Thoracic aorta (tissue), 2 donors: ENCODE measurements at regions not wholly inside any gene's neighbourhood (a gene's known extent, or its start where the extent isn't known, plus 50 kb on each side); places are given as distances from the start of the nearest gene placed in this dataset.

Experiments used
- ATAC-seq: fragments of 150-250 bp; one replicate; pipeline ENCODE4 v1.8.0; 2017; ENCODE audit warnings: low read depth; ENCODE audit not compliant: insufficient number of reproducible peaks, low FRiP score
- DNase-seq: peaks from one replicate; pipeline ENCODE4 v3.0.0-alpha.2; 2020; ENCODE audit warnings: low spot score
- H3K27ac ChIP-seq, 2 donors: fragments of 200-600 bp; sonication (generic); 1 replicate in 1 of 2; 2 replicates in 1 of 2; pipeline ENCODE4 v1.5.1; 2016; ENCODE audit warnings: mild to moderate bottlenecking in 2 of 2, moderate library complexity in 2 of 2
- H3K27me3 ChIP-seq: fragments of 200-600 bp; sonication (generic); replicated peaks from 2 replicates; pipeline ENCODE4 v1.6.0; 2016; ENCODE audit warnings: mild to moderate bottlenecking; ENCODE audit not compliant: insufficient read depth
- H3K36me3 ChIP-seq: fragments of 200-600 bp; sonication (generic); one replicate; pipeline ENCODE4 v1.5.1; 2016
- H3K4me1 ChIP-seq, 2 donors: fragments of 200-600 bp; sonication (generic); 1 replicate in 1 of 2; 2 replicates in 1 of 2; pipeline versions ENCODE4 v1.5.1 to v1.6.0; 2016; ENCODE audit warnings: low read depth in 2 of 2, mild to moderate bottlenecking in 1 of 2; ENCODE audit not compliant: control insufficient read depth in 1 of 2
- H3K4me3 ChIP-seq: fragments of 200-600 bp; sonication (generic); 2 replicates; pipeline ENCODE4 v1.5.1; 2016; ENCODE audit warnings: mild to moderate bottlenecking
- H3K9me3 ChIP-seq: fragments of 200-600 bp; sonication (generic); 2 replicates; pipeline ENCODE4 v1.5.1; 2016
- CTCF ChIP-seq: fragments of 200-600 bp; sonication (generic); IDR thresholded peaks from one replicate; pipeline ENCODE4 v1.5.1; 2019; ENCODE audit warnings: antibody characterized with exemption

- Histone ChIP-seq H3K4me1 (no peaks in the 10 kb centered on the region), H3K4me3 (no peak overlapping the region), H3K9me3 (no peaks in the 10 kb centered on the region), H3K27me3 (no peaks in the 10 kb centered on the region), H3K27ac (no peak overlapping the region), H3K36me3 (no peaks in the 10 kb centered on the region)
- DNase-seq (no peak), ATAC-seq (no peak)
- no peak for TF ChIP-seq CTCF
These were observed 610.7 kb downstream of the KCNJ2 start for GRCh38 chr17:70780031-70780430.

GRCh38 chr17:70786081-70786480 is 616.7 kb downstream of the KCNJ2 start:
- no peaks in the 10 kb centered on the region for H3K36me3 ChIP-seq
- no peaks in the 10 kb centered on the region for H3K27me3 ChIP-seq
- H3K4me1 ChIP-seq: no peaks in the 10 kb centered on the region
- DNase-seq (no peak), ATAC-seq (no peak)
- no peak for TF ChIP-seq CTCF
- no peak overlapping the region for H3K4me3 ChIP-seq
- H3K27ac ChIP-seq: no peak overlapping the region
- no peaks in the 10 kb centered on the region for H3K9me3 ChIP-seq

GRCh38 chr17:70787721-70788300 is 618.5 kb downstream of the KCNJ2 start:
- ATAC-seq: no peak
- DNase-seq: no peak
- Histone ChIP-seq H3K36me3 (no peaks in the 10 kb centered on the region), H3K27me3 (no peaks in the 10 kb centered on the region), H3K9me3 (no peaks in the 10 kb centered on the region), H3K4me3 (no peak overlapping the region), H3K27ac (no peak overlapping the region), H3K4me1 (no peaks in the 10 kb centered on the region)
- no peak for TF ChIP-seq CTCF

- DNase-seq (no peak), ATAC-seq (no peak)
- H3K4me3 ChIP-seq: no peak overlapping the region
- no peaks in the 10 kb centered on the region for H3K36me3 ChIP-seq
- TF ChIP-seq CTCF: no peak
- H3K27ac ChIP-seq: no peak overlapping the region
- H3K9me3 ChIP-seq: no peaks in the 10 kb centered on the region
- H3K27me3 ChIP-seq: no peaks in the 10 kb centered on the region
- H3K4me1 ChIP-seq: no peaks in the 10 kb centered on the region
These were observed 622.6 kb downstream of the KCNJ2 start for GRCh38 chr17:70791748-70792443.

- no peak for ATAC-seq
- Histone ChIP-seq H3K27ac (no peak overlapping the region), H3K27me3 (no peaks in the 10 kb centered on the region), H3K36me3 (no peaks in the 10 kb centered on the region), H3K4me3 (no peak overlapping the region), H3K9me3 (no peaks in the 10 kb centered on the region), H3K4me1 (no peaks in the 10 kb centered on the region)
- DNase-seq: no peak
- no peak for TF ChIP-seq CTCF
These were observed 625.4 kb downstream of the KCNJ2 start for GRCh38 chr17:70794738-70795137.
